ENCODE measurements at regions not wholly inside any gene's neighbourhood (a gene's known extent, or its start where the extent isn't known, plus 50 kb on each side); places are given as distances from the start of the nearest gene placed in this dataset.

GRCh38 chr10:78461333-78461732 is 427.7 kb downstream of the RPS24 start:
- no peak for DNase-seq (ENCODE audit: low spot score)

GRCh38 chr10:78462176-78462575 is 428.5 kb downstream of the RPS24 start:
- Histone ChIP-seq H3K4me3 (ENCODE audit: low read depth, low read length, poor library complexity, severe bottlenecking) (no peak overlapping the region), H3K36me3 (ENCODE audit: insufficient read depth, low read length) (no peaks in the 10 kb centered on the region), H3K79me2 (ENCODE audit: insufficient read depth, low read depth, low read length) (no peaks in the 10 kb centered on the region), H3K4me2 (ENCODE audit: low read length) (no peak overlapping the region), H3K9me3 (ENCODE audit: low read length) (no peaks in the 10 kb centered on the region), H3K27ac (ENCODE audit: low read depth, low read length, poor library complexity, severe bottlenecking) (no peak overlapping the region), H2AFZ (ENCODE audit: low read length) (no peak overlapping the region), H3K4me1 (ENCODE audit: insufficient read depth, low read length, poor library complexity, severe bottlenecking) (no peaks in the 10 kb centered on the region), H4K20me1 (ENCODE audit: insufficient read depth, low read length) (no peaks in the 10 kb centered on the region), H3K9me2 (ENCODE audit: insufficient read depth, low read length) (no peaks in the 10 kb centered on the region)
- ChIA-PET CTCF (ENCODE audit: unreplicated experiment) (no interaction called here), POLR2A (no interaction called here)
- DNase-seq (ENCODE audit: low spot score), result no peak
- BruUV-seq (replicated peaks), result no TSS peak
- TF ChIP-seq, protein P1, sequence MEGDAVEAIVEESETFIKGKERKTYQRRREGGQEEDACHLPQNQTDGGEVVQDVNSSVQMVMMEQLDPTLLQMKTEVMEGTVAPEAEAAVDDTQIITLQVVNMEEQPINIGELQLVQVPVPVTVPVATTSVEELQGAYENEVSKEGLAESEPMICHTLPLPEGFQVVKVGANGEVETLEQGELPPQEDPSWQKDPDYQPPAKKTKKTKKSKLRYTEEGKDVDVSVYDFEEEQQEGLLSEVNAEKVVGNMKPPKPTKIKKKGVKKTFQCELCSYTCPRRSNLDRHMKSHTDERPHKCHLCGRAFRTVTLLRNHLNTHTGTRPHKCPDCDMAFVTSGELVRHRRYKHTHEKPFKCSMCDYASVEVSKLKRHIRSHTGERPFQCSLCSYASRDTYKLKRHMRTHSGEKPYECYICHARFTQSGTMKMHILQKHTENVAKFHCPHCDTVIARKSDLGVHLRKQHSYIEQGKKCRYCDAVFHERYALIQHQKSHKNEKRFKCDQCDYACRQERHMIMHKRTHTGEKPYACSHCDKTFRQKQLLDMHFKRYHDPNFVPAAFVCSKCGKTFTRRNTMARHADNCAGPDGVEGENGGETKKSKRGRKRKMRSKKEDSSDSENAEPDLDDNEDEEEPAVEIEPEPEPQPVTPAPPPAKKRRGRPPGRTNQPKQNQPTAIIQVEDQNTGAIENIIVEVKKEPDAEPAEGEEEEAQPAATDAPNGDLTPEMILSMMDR (conservative IDR thresholded peaks at IDR 0.05; ENCODE audit: low read length), result no peak
- no peak for TF ChIP-seq EZH2phosphoT487 (IDR thresholded peaks at IDR 0.05; ENCODE audit: borderline replicate concordance, low read depth, low read length)
- intact Hi-C loops (cut with micrococcal nuclease; ENCODE audit: unreplicated experiment), result no loop called here

More at GRCh38 chr10:78461333-78461732, 427.7 kb downstream of the RPS24 start:
- Histone ChIP-seq H2AFZ (ENCODE audit: low read length) (no peak overlapping the region), H3K9me3 (ENCODE audit: low read length) (no peaks in the 10 kb centered on the region), H3K4me2 (ENCODE audit: low read length) (no peak overlapping the region), H3K36me3 (ENCODE audit: insufficient read depth, low read length) (no peaks in the 10 kb centered on the region), H3K79me2 (ENCODE audit: insufficient read depth, low read depth, low read length) (no peaks in the 10 kb centered on the region), H4K20me1 (ENCODE audit: insufficient read depth, low read length) (no peaks in the 10 kb centered on the region), H3K9me2 (ENCODE audit: insufficient read depth, low read length) (no peaks in the 10 kb centered on the region), H3K4me1 (ENCODE audit: insufficient read depth, low read length, poor library complexity, severe bottlenecking) (no peaks in the 10 kb centered on the region), H3K27ac (ENCODE audit: low read depth, low read length, poor library complexity, severe bottlenecking) (no peak overlapping the region), H3K4me3 (ENCODE audit: low read depth, low read length, poor library complexity, severe bottlenecking) (no peak overlapping the region)
- intact Hi-C loops (cut with micrococcal nuclease; ENCODE audit: unreplicated experiment), result no loop called here
- ChIA-PET CTCF (ENCODE audit: unreplicated experiment) (no interaction called here), POLR2A (no interaction called here)
- no TSS peak for BruUV-seq (replicated peaks)
- TF ChIP-seq, protein P1 (conservative IDR thresholded peaks at IDR 0.05; ENCODE audit: low read length), result no peak
- TF ChIP-seq EZH2phosphoT487 (IDR thresholded peaks at IDR 0.05; ENCODE audit: borderline replicate concordance, low read depth, low read length), result no peak

DNA sequence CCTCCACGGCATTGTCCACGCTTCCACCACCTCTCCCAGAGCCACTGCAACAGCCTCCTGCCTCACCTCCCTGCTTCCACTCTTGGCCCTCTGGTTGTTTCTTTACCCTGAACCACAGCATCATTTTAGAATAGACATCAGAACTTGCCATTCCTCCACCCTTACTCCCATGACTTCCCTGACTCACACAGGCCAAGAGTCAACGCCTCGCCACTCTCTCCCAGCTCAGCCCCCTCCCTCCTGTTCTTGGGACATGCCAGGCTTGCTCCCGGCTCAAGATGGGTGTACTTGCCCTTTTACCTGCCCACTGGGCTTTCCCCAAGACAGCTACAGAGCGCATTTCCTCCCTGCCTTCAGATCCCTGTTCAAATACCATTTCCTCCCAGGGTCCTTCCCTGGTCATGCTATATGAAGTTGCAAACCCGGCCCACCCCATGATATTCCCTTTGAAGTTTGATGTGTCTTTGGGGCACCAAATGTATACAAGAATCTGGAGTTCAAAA is 429.1 kb downstream of the RPS24 start:
- intact Hi-C loops (cut with micrococcal nuclease; ENCODE audit: unreplicated experiment), result no loop called here
- Histone ChIP-seq H3K4me2 (ENCODE audit: low read length) (no peak overlapping the region), H2AFZ (ENCODE audit: low read length) (no peak overlapping the region), H3K4me3 (ENCODE audit: low read depth, low read length, poor library complexity, severe bottlenecking) (no peak overlapping the region), H3K79me2 (ENCODE audit: insufficient read depth, low read depth, low read length) (no peaks in the 10 kb centered on the region), H3K4me1 (ENCODE audit: insufficient read depth, low read length, poor library complexity, severe bottlenecking) (no peaks in the 10 kb centered on the region), H3K36me3 (ENCODE audit: insufficient read depth, low read length) (no peaks in the 10 kb centered on the region), H3K27ac (ENCODE audit: low read depth, low read length, poor library complexity, severe bottlenecking) (no peak overlapping the region), H3K9me3 (ENCODE audit: low read length) (no peaks in the 10 kb centered on the region), H4K20me1 (ENCODE audit: insufficient read depth, low read length) (no peaks in the 10 kb centered on the region), H3K9me2 (ENCODE audit: insufficient read depth, low read length) (no peaks in the 10 kb centered on the region)
- no peak for TF ChIP-seq EZH2phosphoT487 (IDR thresholded peaks at IDR 0.05; ENCODE audit: borderline replicate concordance, low read depth, low read length)
- TF ChIP-seq, protein P1 (conservative IDR thresholded peaks at IDR 0.05; ENCODE audit: low read length), result no peak
- CTCF ChIA-PET (ENCODE audit: unreplicated experiment), result no interaction called here
- BruUV-seq (replicated peaks), result no TSS peak
- DNase-seq (ENCODE audit: low spot score), result no peak
- POLR2A ChIA-PET, result no interaction called here

All from OCI-LY7 (cell line).